PC-3 (cell line): ENCODE measurements at regions not wholly inside any gene's neighbourhood (a gene's known extent, or its start where the extent isn't known, plus 50 kb on each side); places are given as distances from the start of the nearest gene placed in this dataset.

Experiments
- CTCF ChIP-seq: fragments of 300-600 bp; sonication (generic); conservative IDR thresholded peaks from 2 replicates; pipeline ENCODE4 v1.5.1; 2017; ENCODE audit warnings: antibody characterized with exemption, low read depth, mild to moderate bottlenecking, low read length
- EZH2 ChIP-seq: fragments of 300-600 bp; sonication (generic); IDR thresholded peaks from one replicate; pipeline ENCODE4 v1.6.1; 2017; ENCODE audit warnings: antibody characterized with exemption, mild to moderate bottlenecking, low read length; ENCODE audit not compliant: unreplicated experiment
- EZH2phosphoT487 ChIP-seq: fragments of 300-600 bp; sonication (generic); IDR thresholded peaks from 2 replicates; pipeline ENCODE4 v1.6.1; 2018; ENCODE audit warnings: mild to moderate bottlenecking, antibody characterized with exemption, low read length, borderline replicate concordance

- TF ChIP-seq CTCF (no peak), EZH2 (no peak), EZH2phosphoT487 (no peak)
Measured at GRCh38 chr5:41649659-41650058, 139.3 kb upstream of the PLCXD3 start.
